A549 (cell line): ENCODE measurements at regions not wholly inside any gene's neighbourhood (a gene's known extent, or its start where the extent isn't known, plus 50 kb on each side); places are given as distances from the start of the nearest gene placed in this dataset.

Source experiments
- ATAC-seq, 2 experiments: fragments of 200-7000 bp in 1 of 2; fragments of >200 bp in 1 of 2; cut with Nextera tagmentation in 1 of 2; cut with Tn5 transposase in 1 of 2; 3 replicates each; pipeline versions ENCODE4 v1.8.0 to v1.9.1; 2018 to 2020; ENCODE audit warnings: mild to moderate bottlenecking in 1 of 2, moderate library complexity in 1 of 2
- CTCF ChIA-PET: fragments of 300-600 bp; sonication (Branson Sonifier 250); formaldehyde crosslinking; extraction: SDS; loops from one replicate; lab custom pipeline; 2021; ENCODE audit warnings: antibody characterized with exemption, inconsistent platforms; lab: Yijun Ruan, JAX
- POLR2A ChIA-PET: fragments of 350-600 bp; formaldehyde crosslinking; extraction: SDS; loops from one replicate; lab custom pipeline; 2021; ENCODE audit warnings: antibody characterized with exemption, inconsistent platforms; lab: Yijun Ruan, JAX
- DNase-seq, 2 experiments: peaks; one replicate each; pipeline versions ENCODE4 v3.0.0 to v3.0.0-alpha.2; 2011 to 2016; ENCODE audit warnings: low read depth in 1 of 2, low spot score in 1 of 2
- FAIRE-seq: peaks from 2 replicates; lab custom pipeline; 2011; peaks lifted over from hg19 to GRCh38; lab: Jason Lieb, UNC
- H3K27ac ChIP-seq, 2 experiments: fragments of >200 bp; sonication (Bioruptor Twin); formaldehyde crosslinking; 3 replicates each; pipeline ENCODE4 v1.5.1; 2016 to 2017
- H3K4me1 ChIP-seq: fragments of >200 bp; sonication (Bioruptor Twin); formaldehyde crosslinking; 3 replicates; pipeline ENCODE4 v1.6.1; 2016
- H3K4me2 ChIP-seq: fragments of >200 bp; sonication (Bioruptor Twin); formaldehyde crosslinking; 3 replicates; pipeline ENCODE4 v1.6.1; 2016
- H3K4me3 ChIP-seq: fragments of >200 bp; sonication (Bioruptor Twin); formaldehyde crosslinking; 3 replicates; pipeline ENCODE4 v1.5.1; 2016
- H3K9me3 ChIP-seq: fragments of >200 bp; sonication (Bioruptor Twin); formaldehyde crosslinking; 3 replicates; pipeline ENCODE4 v1.6.1; 2016
- BHLHE40 ChIP-seq: IDR thresholded peaks from 2 replicates; pipeline ENCODE4 v1.6.1; 2012; ENCODE audit warnings: low read depth, low read length, inconsistent platforms
- EHMT2 ChIP-seq: fragments of 200-600 bp; sonication (generic); IDR thresholded peaks from 2 replicates; pipeline ENCODE4 v1.6.1; 2016; ENCODE audit warnings: antibody characterized with exemption, low read depth, mild to moderate bottlenecking, moderate library complexity
- ESRRA ChIP-seq: fragments of 150-350 bp; IDR thresholded peaks from 2 replicates; pipeline ENCODE4 v1.6.1; 2014; ENCODE audit warnings: mild to moderate bottlenecking, low read length, borderline replicate concordance
- FOSB ChIP-seq: fragments of 250-450 bp; sonication (Bioruptor Pico); IDR thresholded peaks from 2 replicates; pipeline ENCODE4 v1.5.0; 2020; ENCODE audit warnings: mild to moderate bottlenecking, moderate library complexity
- HEYL ChIP-seq: fragments of 250-450 bp; sonication (Bioruptor Pico); IDR thresholded peaks from 2 replicates; pipeline ENCODE4 v1.8.0; 2021; ENCODE audit warnings: mild to moderate bottlenecking, moderate library complexity
- HOXB13 ChIP-seq: fragments of 250-450 bp; sonication (Bioruptor Pico); IDR thresholded peaks from 2 replicates; pipeline ENCODE4 v1.5.0; 2020; ENCODE audit warnings: low read depth, mild to moderate bottlenecking, moderate library complexity
- HOXB5 ChIP-seq: fragments of 250-450 bp; sonication (Bioruptor Pico); IDR thresholded peaks from 2 replicates; pipeline ENCODE4 v1.5.0; 2020; ENCODE audit warnings: mild to moderate bottlenecking, moderate library complexity
- KDM1A ChIP-seq: fragments of 200-600 bp; sonication (generic); IDR thresholded peaks from 2 replicates; pipeline ENCODE4 v1.6.1; 2016; ENCODE audit warnings: low read depth, mild to moderate bottlenecking
- NPAS2 ChIP-seq: fragments of 250-450 bp; sonication (Bioruptor Pico); IDR thresholded peaks from 2 replicates; pipeline ENCODE4 v1.8.0; 2022; ENCODE audit warnings: mild to moderate bottlenecking, moderate library complexity, borderline replicate concordance
- POLR2A ChIP-seq: IDR thresholded peaks from 2 replicates; pipeline ENCODE4 v1.6.1; 2012; ENCODE audit warnings: mild to moderate bottlenecking, low read length
- POLR2AphosphoS2 ChIP-seq: conservative IDR thresholded peaks from 2 replicates; pipeline ENCODE4 v1.6.1; 2012; ENCODE audit warnings: low read length, improper control_type of control experiment, inconsistent platforms
- USF2 ChIP-seq: fragments of 450-650 bp; IDR thresholded peaks from 2 replicates; pipeline ENCODE4 v1.6.1; 2014; ENCODE audit warnings: antibody characterized with exemption
- ZFP36 ChIP-seq: fragments of 450-650 bp; IDR thresholded peaks from 2 replicates; pipeline ENCODE4 v1.6.1; 2014; ENCODE audit warnings: borderline replicate concordance; ENCODE audit not compliant: partially characterized antibody
- WGBS: methylation state at CpG from one replicate; pipeline ENCODE4 v1.1.6; 2017; ENCODE audit errors: missing lambda C conversion rate; 5-methylcytosine and 5-hydroxymethylcytosine counted together
- TF ChIP-seq, protein P1 (sequence below): IDR thresholded peaks from 2 replicates; pipeline ENCODE4 v1.6.1; 2012
- TF ChIP-seq, protein P2 (sequence below): IDR thresholded peaks from 2 replicates; pipeline ENCODE4 v1.6.1; 2012
- TF ChIP-seq, protein P3 (sequence below): IDR thresholded peaks from 2 replicates; pipeline ENCODE4 v1.6.1; 2012; ENCODE audit warnings: low read depth, borderline replicate concordance
- TF ChIP-seq, protein P4 (sequence below): fragments of 200-600 bp; sonication (generic); IDR thresholded peaks from 2 replicates; pipeline ENCODE4 v1.6.1; 2016; ENCODE audit warnings: antibody characterized with exemption, mild to moderate bottlenecking, moderate library complexity

DNA sequence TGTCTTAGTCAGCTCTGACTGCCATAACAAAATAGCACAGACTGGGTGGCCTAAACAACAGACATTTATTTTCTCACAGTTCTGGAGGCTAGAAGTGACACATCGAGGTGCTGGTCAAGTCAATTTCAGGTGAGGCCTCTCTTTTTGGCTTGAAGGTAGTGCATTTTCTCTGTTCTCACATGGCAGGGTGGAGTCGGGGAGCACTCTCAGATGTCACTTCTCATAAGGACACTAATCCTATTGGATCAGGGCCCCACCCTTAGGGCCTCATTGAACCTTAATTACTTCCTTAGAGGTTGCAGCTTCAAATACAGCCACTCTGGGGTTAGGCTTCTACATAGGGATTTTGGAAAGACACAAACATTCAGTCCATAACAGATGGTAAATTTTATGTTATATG is 161.6 kb downstream of the PFKFB3 start:
- WGBS, result 77% methylated on average over 2 of the region's 2 CpGs
- DNase-seq, result no peak
- no peak overlapping the region for H3K4me3 ChIP-seq
- peaks cover 25% of the 10 kb centered on the region for H3K9me3 ChIP-seq
- peak overlapping the region; percentile 9 to 34; a peak in 1 of 6 replicates for H3K27ac ChIP-seq
- TF ChIP-seq HOXB13 (CRISPR knock-in tag) (no peak), USF2 (no peak), KDM1A (no peak), EHMT2 (no peak), POLR2A (no peak), HOXB5 (no peak), FOSB (no peak), ZFP36 (no peak), POLR2AphosphoS2 (no peak)
- TF ChIP-seq, protein P1, sequence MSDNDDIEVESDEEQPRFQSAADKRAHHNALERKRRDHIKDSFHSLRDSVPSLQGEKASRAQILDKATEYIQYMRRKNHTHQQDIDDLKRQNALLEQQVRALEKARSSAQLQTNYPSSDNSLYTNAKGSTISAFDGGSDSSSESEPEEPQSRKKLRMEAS, result no peak
- TF ChIP-seq, protein P2, sequence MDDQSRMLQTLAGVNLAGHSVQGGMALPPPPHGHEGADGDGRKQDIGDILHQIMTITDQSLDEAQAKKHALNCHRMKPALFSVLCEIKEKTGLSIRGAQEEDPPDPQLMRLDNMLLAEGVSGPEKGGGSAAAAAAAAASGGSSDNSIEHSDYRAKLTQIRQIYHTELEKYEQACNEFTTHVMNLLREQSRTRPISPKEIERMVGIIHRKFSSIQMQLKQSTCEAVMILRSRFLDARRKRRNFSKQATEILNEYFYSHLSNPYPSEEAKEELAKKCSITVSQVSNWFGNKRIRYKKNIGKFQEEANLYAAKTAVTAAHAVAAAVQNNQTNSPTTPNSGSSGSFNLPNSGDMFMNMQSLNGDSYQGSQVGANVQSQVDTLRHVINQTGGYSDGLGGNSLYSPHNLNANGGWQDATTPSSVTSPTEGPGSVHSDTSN, result no peak
- TF ChIP-seq, protein P3, sequence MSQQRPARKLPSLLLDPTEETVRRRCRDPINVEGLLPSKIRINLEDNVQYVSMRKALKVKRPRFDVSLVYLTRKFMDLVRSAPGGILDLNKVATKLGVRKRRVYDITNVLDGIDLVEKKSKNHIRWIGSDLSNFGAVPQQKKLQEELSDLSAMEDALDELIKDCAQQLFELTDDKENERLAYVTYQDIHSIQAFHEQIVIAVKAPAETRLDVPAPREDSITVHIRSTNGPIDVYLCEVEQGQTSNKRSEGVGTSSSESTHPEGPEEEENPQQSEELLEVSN, result no peak
- TF ChIP-seq, protein P4, sequence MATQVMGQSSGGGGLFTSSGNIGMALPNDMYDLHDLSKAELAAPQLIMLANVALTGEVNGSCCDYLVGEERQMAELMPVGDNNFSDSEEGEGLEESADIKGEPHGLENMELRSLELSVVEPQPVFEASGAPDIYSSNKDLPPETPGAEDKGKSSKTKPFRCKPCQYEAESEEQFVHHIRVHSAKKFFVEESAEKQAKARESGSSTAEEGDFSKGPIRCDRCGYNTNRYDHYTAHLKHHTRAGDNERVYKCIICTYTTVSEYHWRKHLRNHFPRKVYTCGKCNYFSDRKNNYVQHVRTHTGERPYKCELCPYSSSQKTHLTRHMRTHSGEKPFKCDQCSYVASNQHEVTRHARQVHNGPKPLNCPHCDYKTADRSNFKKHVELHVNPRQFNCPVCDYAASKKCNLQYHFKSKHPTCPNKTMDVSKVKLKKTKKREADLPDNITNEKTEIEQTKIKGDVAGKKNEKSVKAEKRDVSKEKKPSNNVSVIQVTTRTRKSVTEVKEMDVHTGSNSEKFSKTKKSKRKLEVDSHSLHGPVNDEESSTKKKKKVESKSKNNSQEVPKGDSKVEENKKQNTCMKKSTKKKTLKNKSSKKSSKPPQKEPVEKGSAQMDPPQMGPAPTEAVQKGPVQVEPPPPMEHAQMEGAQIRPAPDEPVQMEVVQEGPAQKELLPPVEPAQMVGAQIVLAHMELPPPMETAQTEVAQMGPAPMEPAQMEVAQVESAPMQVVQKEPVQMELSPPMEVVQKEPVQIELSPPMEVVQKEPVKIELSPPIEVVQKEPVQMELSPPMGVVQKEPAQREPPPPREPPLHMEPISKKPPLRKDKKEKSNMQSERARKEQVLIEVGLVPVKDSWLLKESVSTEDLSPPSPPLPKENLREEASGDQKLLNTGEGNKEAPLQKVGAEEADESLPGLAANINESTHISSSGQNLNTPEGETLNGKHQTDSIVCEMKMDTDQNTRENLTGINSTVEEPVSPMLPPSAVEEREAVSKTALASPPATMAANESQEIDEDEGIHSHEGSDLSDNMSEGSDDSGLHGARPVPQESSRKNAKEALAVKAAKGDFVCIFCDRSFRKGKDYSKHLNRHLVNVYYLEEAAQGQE, result no peak
- peaks cover 15% of the 10 kb centered on the region for H3K4me1 ChIP-seq
- ATAC-seq, result no peak
- CTCF ChIA-PET, result interaction anchor here (0.7 to 1.8 kb wide), 3 partner anchors 10 to 161 kb away, joined by 3 to 4 read pairs (median 4); partner anchors contain the start of gene PFKFB3
- H3K4me2 ChIP-seq, result no peak overlapping the region
- POLR2A ChIA-PET, result no interaction called here
- FAIRE-seq, result no peak

GRCh38 chr10:6364893-6365292 is 162.2 kb downstream of the PFKFB3 start:
- Histone ChIP-seq H3K9me3 (peaks cover 22% of the 10 kb centered on the region), H3K27ac (peak overlapping the region; percentile 47 to 64), H3K4me1 (peaks cover 15% of the 10 kb centered on the region), H3K4me2 (peak overlapping the region; percentile 10; the same call in 1 of the 3 replicates), H3K4me3 (no peak overlapping the region)
- TF ChIP-seq HEYL (CRISPR knock-in tag) (no peak), ESRRA (no peak), BHLHE40 (no peak), NPAS2 (no peak)
- peak in 1 of 2 experiments; percentile 47; a peak in 2 of 6 replicates for ATAC-seq
- FAIRE-seq, result no peak
- WGBS, result 59% methylated on average over 3 of the region's 3 CpGs
- no peak for DNase-seq
- ChIA-PET POLR2A (interaction anchor here (1.0 kb wide), 1 partner anchor 162 kb away, joined by 3 read pairs; the partner anchor contains the start of gene PFKFB3), CTCF (interaction anchor here (1.2 to 1.9 kb wide), 4 partner anchors 11 to 162 kb away, joined by 4 to 7 read pairs (median 4); partner anchors contain the start of gene PFKFB3)
